G401.6 (cell line): ENCODE measurements at regions not wholly inside any gene's neighbourhood (a gene's known extent, or its start where the extent isn't known, plus 50 kb on each side); places are given as distances from the start of the nearest gene placed in this dataset.
"Not testable (repeated sequence)": the region's sequence is repeated elsewhere in the genome, so short reads cannot be mapped to it uniquely, and the experiment has no call there.

Experiments
- FAIRE-seq: peaks from 2 replicates; lab custom pipeline; 2012; peaks lifted over from hg19 to GRCh38; lab: Jason Lieb, UNC

DNA sequence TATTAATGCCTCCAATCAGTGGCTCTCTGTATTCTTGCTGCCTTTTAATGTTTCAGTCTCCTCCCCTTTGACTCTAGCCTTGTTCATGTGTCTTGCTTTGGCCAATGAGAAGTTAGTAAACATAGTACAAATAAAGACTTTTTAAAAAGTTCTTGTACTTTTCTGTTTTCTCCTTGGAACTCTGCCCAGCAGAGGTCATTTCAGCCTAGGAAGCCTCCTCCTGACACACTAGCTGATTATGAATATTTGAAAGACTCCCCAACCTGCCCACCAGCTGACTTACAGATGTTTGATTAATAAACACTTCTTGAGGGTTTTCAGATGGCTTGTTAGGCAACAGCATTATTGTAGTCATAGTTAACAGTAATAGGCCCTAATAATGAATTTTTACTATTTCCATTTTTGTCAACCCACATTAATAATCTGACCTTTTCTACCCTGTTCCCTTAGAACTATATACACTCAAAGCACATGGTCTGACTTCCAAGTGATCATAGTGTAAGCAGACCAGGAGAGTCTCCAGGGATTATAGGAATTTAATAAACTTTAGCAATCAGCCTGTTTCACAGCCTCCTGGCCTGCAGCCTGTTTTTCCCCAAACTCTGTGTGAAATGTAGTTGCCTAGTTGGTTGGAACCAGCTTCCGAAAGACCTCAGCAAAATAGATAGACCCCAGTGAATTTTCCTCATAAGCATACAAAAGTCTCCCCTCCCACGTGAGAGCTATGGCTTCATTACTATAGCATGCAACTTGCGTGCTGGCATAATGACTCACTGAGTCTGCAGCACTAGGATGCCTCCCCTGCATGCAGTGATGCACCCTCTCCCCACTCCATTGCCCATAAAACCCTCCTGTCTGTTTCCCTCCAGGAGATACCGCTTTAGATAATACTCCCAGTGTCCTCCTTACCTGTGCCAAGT, 670.7 kb upstream of the ZNF804A start:
- no peak for FAIRE-seq

DNA sequence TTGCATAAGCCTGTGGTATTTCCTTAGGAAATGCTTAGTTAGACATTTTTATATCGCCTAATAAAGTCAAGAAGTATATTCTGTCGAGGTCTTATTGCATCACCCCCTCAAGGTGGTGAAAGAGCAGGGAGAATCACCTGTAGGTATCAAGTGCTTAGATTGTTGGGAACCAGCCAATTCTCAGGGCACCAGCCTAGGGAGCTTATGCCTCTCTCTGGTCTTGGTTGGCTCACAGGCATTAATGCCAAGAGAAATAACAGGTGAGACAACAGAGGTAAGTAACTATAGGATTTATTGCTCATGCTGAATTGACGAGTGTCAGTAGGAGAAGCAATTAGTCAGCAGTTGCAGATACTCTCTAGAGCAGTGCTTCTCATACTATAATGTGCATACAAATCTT, 663.3 kb upstream of the ZNF804A start:
- no peak for FAIRE-seq

DNA sequence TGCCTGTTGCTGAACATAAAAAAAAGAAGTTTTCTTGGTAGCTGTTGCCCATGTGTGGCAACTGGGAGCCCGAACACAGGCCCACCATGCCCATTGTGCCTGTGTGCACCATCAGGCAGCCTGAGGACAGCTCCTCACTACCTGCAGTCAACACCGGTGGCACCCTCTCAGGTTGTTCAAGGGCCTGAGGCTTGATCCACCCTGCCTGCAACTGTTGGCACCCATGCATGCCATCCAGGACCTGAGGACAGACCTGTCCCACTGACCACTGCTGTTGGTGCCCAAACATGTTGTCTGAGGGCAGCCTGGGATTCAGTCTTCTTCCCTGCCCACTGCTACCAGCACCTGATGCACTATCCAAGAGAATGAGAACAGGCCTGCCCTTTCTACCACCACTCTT, 661.1 kb upstream of the ZNF804A start:
- FAIRE-seq: no peak

DNA sequence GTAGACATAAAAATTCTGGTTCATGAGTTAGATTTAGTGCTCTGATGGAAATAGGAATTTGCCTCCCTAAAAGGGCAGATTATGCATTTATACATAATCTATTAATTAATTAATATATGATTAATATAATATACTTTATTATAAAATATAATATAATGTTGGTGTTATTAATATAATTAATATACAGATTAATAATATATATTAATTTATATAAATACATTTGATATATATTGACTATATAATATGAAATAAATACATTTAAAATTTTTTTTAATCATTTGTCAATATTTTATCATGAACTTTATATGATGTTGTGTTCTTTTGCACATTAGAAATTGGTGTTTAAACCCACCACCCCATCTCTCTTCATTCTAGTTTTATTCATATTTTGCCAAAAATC, 652.1 kb upstream of the ZNF804A start:
- FAIRE-seq: peak; percentile 86

- no peak for FAIRE-seq
Measured at GRCh38 chr2:183948861-183949260, 649.5 kb upstream of the ZNF804A start.

DNA sequence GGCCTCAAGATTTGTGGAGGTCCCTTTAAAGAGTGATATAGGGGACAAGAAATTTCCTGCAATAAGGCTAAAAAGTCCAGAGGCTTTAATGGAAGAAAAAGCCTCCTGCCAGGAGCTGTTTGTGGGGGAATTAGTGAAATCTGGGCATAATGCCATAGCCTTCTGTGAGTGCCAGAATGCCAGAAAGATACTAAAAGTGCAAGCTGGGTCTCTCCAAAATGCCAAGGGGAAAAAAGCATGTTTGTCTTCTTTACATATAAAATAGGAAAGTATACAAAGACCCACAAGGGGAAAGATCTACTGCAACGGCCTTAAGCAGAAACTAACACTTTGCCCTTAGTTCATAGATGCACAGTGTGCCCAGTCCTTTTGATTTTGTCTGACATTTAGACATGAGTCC, 647.7 kb upstream of the ZNF804A start:
- no peak for FAIRE-seq

DNA sequence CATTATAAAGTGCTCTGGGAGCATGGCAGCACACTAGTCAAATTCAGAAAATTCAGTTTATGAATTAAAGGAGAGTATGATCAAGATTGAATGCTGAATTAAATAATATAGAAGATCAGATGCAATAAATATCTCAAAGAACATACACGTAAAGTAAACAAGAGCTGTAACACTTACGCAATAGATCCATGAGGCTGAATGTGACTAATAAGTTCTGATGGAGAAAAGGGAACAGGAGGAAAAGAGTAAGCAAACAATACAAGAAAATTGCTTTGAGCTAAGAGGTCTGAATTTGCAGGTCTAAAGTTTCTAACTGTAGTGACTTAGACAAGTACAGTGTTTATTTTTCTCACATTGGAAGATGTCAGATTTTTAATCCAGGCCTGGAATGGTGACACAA, 646.7 kb upstream of the ZNF804A start:
- FAIRE-seq: no peak

- FAIRE-seq: no peak
Measured at GRCh38 chr2:183952741-183953140, 645.6 kb upstream of the ZNF804A start.

GRCh38 chr2:183963609-183964008, 634.7 kb upstream of the ZNF804A start:
- no peak for FAIRE-seq

DNA sequence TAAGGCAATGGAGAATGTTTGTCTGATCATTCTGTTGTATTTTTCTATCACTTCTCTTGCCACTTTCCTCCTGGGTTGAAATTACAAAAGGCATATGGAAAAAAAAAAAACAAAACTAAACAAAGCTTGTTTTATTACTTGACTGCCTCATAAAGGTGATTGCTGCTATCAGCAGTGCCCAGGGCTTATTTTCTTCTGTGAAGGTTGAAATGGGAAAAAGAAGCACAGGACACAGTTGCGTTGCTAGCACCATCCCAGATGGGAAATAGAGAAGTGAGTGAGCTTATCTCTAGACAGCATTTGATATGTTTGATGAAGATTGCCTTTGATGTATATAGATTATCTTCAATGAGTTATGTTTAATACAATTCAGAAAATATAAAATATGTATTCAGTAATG, 633.8 kb upstream of the ZNF804A start:
- no peak for FAIRE-seq

DNA sequence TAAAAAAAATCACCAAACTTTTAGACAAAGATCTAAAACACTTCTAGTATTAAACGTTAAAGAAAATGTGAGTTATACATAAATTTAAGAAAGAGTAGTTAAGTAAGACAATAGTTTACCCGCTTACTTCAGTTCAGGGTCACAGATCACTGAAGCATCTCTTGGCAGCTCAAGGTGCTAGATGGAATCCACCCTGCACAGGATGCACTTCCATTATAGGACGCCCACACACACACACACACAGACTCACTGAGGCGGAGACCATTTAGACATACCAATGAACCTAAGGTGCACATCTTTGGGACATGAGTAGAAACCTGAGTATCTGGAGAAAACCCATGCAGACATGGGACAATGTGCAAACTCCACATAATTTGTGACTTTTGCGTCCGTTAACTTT, 630.6 kb upstream of the ZNF804A start:
- no peak for FAIRE-seq

DNA sequence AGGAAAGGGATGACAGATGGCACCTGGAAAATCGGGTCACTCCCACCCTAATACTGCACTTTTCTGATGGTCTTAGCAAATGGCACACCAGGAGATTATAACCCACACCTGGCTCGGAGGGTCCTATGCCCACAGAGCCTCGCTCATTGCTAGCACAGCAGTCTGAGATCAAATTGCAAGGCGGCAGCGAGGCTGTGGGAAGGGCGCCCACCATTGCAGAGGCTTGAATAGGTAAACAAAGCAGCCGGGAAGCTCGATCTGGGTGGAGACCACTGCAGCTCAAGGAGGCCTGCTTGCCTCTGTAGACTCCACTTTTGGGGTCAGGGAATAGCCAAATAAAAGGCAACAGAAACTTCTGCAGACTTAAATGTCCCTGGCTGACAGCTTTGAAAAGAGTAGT, 622.7 kb upstream of the ZNF804A start:
- not testable (repeated sequence) for FAIRE-seq

GRCh38 chr2:183984871-183985270, 613.5 kb upstream of the ZNF804A start:
- FAIRE-seq: no peak

DNA sequence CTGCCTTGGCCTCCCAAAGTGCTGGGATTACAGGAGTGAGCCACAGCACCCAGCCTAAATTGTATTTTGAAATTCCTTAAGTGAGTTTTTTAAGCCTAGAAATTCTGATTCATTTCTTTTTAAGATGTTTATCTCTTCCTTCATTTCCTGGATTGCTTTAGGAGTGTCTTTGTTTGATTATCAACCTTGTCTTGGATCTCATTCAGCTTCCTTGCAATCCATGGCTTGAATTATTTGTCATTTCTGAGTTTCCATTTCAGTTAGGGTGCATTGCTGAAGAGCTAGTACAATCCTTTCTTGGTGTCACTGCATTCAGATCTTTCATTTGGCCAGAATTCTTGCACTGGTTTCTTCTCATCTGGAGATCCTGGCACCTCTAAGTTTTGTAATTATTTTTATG, 606.4 kb upstream of the ZNF804A start:
- no peak for FAIRE-seq

- no peak for FAIRE-seq
Measured at GRCh38 chr2:183993052-183993451, 605.3 kb upstream of the ZNF804A start.

DNA sequence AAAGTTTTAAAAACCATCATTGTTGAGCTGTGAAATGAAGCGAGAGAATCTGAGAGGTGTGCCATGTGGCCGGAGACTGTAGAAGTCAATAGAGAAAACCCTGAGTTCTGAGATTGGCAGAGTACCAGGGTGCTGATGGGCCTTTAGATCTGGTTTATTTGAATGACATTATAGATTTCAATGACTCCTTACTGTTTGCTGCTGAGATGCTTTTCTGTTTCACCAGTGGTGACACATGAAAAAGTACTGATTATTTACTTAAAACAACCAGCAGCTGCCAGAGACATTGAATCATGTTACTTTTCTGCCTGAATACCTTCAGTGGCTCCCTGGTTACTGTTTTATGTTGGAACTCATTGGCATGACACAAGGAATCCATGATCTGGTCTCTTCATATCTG, 602.7 kb upstream of the ZNF804A start:
- FAIRE-seq: no peak

DNA sequence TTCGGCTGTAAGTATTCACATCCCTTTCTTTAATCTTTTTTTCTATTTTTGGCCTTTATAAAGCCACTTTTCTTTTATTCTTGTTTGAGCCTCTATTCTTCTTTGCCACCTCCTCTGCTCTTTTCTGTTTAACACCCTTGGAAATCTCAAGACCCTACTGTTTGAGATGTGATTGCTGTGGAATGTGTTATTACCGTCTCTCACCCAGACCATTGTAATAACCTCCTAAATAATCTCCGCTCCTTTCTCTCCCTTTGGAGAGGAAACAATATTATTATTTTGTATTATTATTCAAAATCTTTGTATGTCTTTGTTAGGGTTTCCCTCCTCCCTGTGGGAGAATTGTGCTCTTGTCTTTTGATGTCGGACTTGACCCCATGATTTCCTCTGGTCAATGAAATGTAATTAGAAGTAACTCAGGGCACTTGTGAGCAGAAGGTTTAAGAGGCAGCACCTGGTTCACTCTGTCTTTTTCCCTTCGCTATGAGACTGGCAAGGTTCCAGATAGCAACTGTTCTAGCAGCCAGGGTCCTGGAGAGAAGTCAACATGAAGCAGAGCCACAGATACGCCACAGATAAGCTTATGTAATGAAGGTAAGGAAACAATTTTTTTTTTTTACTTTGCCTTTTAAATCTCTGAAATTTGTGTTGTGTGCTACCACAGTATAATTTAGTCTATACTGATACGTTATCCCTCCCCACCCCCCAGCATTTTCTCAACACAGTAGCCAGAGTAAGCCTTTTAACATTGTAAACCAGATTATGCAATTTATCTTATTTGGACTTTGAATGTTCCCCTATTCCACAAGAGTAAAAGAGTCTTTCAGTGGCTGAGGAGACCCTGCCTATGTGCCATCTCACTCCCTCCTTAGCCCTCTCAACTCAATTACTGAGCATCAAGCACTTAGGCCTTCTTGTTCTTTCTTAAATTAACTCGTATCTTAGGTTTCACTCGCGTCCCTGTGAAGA, 601.2 kb upstream of the ZNF804A start:
- no peak for FAIRE-seq

DNA sequence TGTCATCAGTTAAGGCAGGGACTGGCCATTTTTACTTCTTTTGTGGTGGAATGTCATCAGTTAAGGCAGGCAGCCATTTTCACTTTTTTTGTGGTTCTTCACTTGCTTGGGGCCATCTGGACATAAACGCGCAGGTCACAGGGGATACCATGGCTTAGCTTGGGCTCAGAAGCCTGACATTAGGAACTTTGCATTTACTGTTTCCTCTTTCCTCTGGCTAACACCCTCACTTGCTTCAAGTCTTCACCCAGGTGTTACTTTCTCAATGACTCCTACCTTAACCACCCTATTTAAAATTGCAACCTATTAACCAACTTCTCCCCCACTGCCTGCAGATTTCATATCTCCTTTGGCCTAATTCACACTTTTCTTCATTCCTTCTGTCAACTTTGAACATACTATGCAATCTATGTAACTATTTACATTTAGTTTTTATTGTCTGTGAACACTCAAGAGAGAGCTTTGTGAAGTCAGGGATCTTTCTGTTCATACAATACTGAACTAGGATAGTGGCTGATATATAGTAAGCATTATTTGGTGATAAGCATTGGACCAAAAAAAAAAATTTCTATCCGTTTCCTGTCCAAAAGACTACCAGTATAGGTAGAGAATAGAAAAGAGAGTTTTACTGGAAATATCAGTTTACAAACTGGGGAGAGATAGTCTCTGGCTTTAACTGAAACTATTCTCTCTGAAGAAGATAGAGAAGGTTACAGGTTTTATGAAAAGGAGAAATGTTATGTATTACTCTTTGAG, 600.1 kb upstream of the ZNF804A start:
- FAIRE-seq: no peak

- no peak for FAIRE-seq
Measured at GRCh38 chr2:183998797-183999190, 599.5 kb upstream of the ZNF804A start.

- no peak for FAIRE-seq
Measured at GRCh38 chr2:184004289-184004947, 593.9 kb upstream of the ZNF804A start.

- no peak for FAIRE-seq
Measured at GRCh38 chr2:184004948-184005672, 593.2 kb upstream of the ZNF804A start.
